ENCODE measurements at regions not wholly inside any gene's neighbourhood (a gene's known extent, or its start where the extent isn't known, plus 50 kb on each side); places are given as distances from the start of the nearest gene placed in this dataset.

DNA sequence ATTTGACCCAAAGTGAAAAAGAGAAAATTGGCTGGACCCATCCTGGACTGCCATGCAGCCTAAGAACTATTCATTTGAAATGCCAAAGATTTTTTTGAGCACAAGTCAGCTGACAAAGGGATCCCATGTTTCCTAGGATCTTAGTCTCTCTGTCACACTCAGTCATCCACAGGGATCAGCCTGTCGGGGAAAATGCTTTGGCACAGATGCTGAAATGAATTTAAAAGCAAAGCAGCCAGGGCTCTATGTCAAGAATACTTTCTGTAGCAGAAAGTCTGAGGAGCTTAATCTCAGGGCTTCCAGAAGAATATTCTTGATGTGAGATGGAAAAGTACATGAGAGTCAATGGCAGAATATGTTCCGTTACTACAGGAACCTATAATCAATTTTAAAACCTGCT lies 1900.8 kb downstream of the MRPL39 start:
- Histone ChIP-seq H2BK120ac (ENCODE audit: low read depth, low read length) (no peak overlapping the region), H4K8ac (ENCODE audit: low read length) (no peak overlapping the region), H3K18ac (ENCODE audit: low read depth in 1 of 2, low read length in 2 of 2) (no peak overlapping the region), H3K27me3 (ENCODE audit: control insufficient read depth in 1 of 2, insufficient read depth in 1 of 2, low read length in 2 of 2) (no peaks in the 10 kb centered on the region), H2BK15ac (ENCODE audit: low read depth, poor library complexity, severe bottlenecking) (no peak overlapping the region), H3K4ac (ENCODE audit: low read depth in 1 of 2, low read length in 2 of 2) (no peak overlapping the region), H4K91ac (ENCODE audit: low read length) (no peak overlapping the region), H3K4me1 (ENCODE audit: control insufficient read depth, insufficient read depth, low read depth, low read length) (no peaks in the 10 kb centered on the region), H3K9me3 (ENCODE audit: control insufficient read depth, low read length) (peaks cover 11% of the 10 kb centered on the region), H2AK5ac (ENCODE audit: low read length, severe bottlenecking) (no peak overlapping the region), H2AFZ (ENCODE audit: low read depth, low read length) (no peak overlapping the region), H3K14ac (ENCODE audit: low read length in 2 of 2) (no peak overlapping the region), H2BK12ac (ENCODE audit: low read length in 2 of 2) (no peak overlapping the region), H2BK5ac (ENCODE audit: low read depth, low read length, poor library complexity, severe bottlenecking) (no peak overlapping the region), H3K4me3 (ENCODE audit: insufficient read depth in 1 of 2, low read depth in 1 of 2, low read length in 2 of 2) (no peak overlapping the region), H3K27ac (ENCODE audit: low read length, poor library complexity, severe bottlenecking) (no peak overlapping the region), H3K4me2 (ENCODE audit: low read length, poor library complexity, severe bottlenecking) (no peak overlapping the region), H3K36me3 (ENCODE audit: control insufficient read depth in 1 of 2, insufficient read depth in 2 of 2, low read depth in 1 of 2, low read length in 2 of 2) (no peaks in the 10 kb centered on the region), H3K79me1 (replicated peaks; ENCODE audit: low read length, poor library complexity, severe bottlenecking) (no peaks in the 10 kb centered on the region), H3K23ac (ENCODE audit: low read length in 2 of 2) (no peak overlapping the region), H3K9ac (ENCODE audit: low read length) (no peak overlapping the region)
- 84% methylated on average over 2 of the region's 2 CpGs for WGBS
- no peak for DNase-seq

DNA sequence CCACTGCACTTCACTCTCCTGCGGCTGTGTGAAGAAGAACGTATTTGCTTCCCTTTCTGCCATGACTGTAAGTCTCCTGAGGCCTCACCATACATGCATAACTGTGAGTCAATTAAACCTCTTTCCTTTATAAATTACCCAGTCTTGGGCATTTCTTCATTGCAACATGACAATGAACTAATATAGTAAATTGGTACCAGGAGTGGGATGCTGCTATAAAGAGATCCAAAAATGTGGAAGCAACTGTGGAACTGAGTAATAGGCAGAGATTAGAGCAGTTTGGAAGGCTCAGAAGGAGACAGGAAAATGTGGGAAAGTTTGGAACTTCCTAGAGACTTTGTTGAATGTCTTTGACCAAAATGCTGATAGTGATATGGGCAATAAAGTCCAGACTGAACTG lies 1907.9 kb downstream of the MRPL39 start:
- H2BK12ac ChIP-seq (ENCODE audit: low read length in 2 of 2): no peak overlapping the region
- 63% methylated on average over 2 of the region's 2 CpGs for WGBS

DNA sequence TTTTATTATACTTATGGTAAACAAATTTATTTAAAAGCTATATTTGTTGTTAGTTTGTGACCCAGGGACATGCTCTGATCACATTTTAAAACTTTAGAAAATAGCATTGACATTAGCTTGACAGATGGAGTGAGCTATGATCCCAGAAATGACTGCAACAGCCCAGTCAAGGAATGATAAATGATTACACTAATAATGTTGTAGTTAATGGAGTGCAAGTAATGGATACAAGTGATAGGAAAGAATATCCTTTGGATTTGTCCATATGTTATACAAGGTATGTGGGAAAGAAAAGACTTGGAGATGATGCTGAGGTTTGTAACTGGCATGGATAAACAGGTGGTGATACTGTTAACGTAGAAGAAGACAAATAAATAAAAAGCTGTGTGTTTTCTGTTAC lies 1908.7 kb downstream of the MRPL39 start:
- no peak overlapping the region for H2BK15ac ChIP-seq (ENCODE audit: low read depth, poor library complexity, severe bottlenecking)
- no peak overlapping the region for H3K18ac ChIP-seq (ENCODE audit: low read depth in 1 of 2, low read length in 2 of 2)
- no peak overlapping the region for H3K4me2 ChIP-seq (ENCODE audit: low read length, poor library complexity, severe bottlenecking)
- no peak overlapping the region for H4K8ac ChIP-seq (ENCODE audit: low read length)
- no peaks in the 10 kb centered on the region for H3K79me1 ChIP-seq (replicated peaks; ENCODE audit: low read length, poor library complexity, severe bottlenecking)
- no peak for DNase-seq
- no peaks in the 10 kb centered on the region for H3K4me1 ChIP-seq (ENCODE audit: control insufficient read depth, insufficient read depth, low read depth, low read length)
- H2BK120ac ChIP-seq (ENCODE audit: low read depth, low read length): no peak overlapping the region
- H3K23ac ChIP-seq (ENCODE audit: low read length in 2 of 2): no peak overlapping the region
- peaks cover 35% of the 10 kb centered on the region for H3K9me3 ChIP-seq (ENCODE audit: control insufficient read depth, low read length)
- no peak overlapping the region for H3K27ac ChIP-seq (ENCODE audit: low read length, poor library complexity, severe bottlenecking)
- H2BK12ac ChIP-seq (ENCODE audit: low read length in 2 of 2): no peak overlapping the region
- H3K27me3 ChIP-seq (ENCODE audit: control insufficient read depth in 1 of 2, insufficient read depth in 1 of 2, low read length in 2 of 2): no peaks in the 10 kb centered on the region
- H3K4ac ChIP-seq (ENCODE audit: low read depth in 1 of 2, low read length in 2 of 2): no peak overlapping the region
- no peak overlapping the region for H3K4me3 ChIP-seq (ENCODE audit: insufficient read depth in 1 of 2, low read depth in 1 of 2, low read length in 2 of 2)
- no peak overlapping the region for H2AK5ac ChIP-seq (ENCODE audit: low read length, severe bottlenecking)
- H3K14ac ChIP-seq (ENCODE audit: low read length in 2 of 2): no peak overlapping the region
- no peak overlapping the region for H4K91ac ChIP-seq (ENCODE audit: low read length)
- no CpG with 5 or more reads among the region's 1 CpG for WGBS
- H3K9ac ChIP-seq (ENCODE audit: low read length): no peak overlapping the region
- no peaks in the 10 kb centered on the region for H3K36me3 ChIP-seq (ENCODE audit: control insufficient read depth in 1 of 2, insufficient read depth in 2 of 2, low read depth in 1 of 2, low read length in 2 of 2)
- H2AFZ ChIP-seq (ENCODE audit: low read depth, low read length): no peak overlapping the region
- no peak overlapping the region for H2BK5ac ChIP-seq (ENCODE audit: low read depth, low read length, poor library complexity, severe bottlenecking)

More for the DNA sequence above, 1907.9 kb downstream of the MRPL39 start:
- Histone ChIP-seq H3K4me3 (ENCODE audit: insufficient read depth in 1 of 2, low read depth in 1 of 2, low read length in 2 of 2) (no peak overlapping the region), H3K4me2 (ENCODE audit: low read length, poor library complexity, severe bottlenecking) (no peak overlapping the region), H2BK15ac (ENCODE audit: low read depth, poor library complexity, severe bottlenecking) (no peak overlapping the region), H4K8ac (ENCODE audit: low read length) (no peak overlapping the region), H3K9ac (ENCODE audit: low read length) (no peak overlapping the region), H3K27ac (ENCODE audit: low read length, poor library complexity, severe bottlenecking) (no peak overlapping the region), H3K27me3 (ENCODE audit: control insufficient read depth in 1 of 2, insufficient read depth in 1 of 2, low read length in 2 of 2) (no peaks in the 10 kb centered on the region), H3K79me1 (replicated peaks; ENCODE audit: low read length, poor library complexity, severe bottlenecking) (no peaks in the 10 kb centered on the region), H4K91ac (ENCODE audit: low read length) (no peak overlapping the region), H3K18ac (ENCODE audit: low read depth in 1 of 2, low read length in 2 of 2) (no peak overlapping the region), H3K4me1 (ENCODE audit: control insufficient read depth, insufficient read depth, low read depth, low read length) (no peaks in the 10 kb centered on the region), H3K36me3 (ENCODE audit: control insufficient read depth in 1 of 2, insufficient read depth in 2 of 2, low read depth in 1 of 2, low read length in 2 of 2) (no peaks in the 10 kb centered on the region), H3K4ac (ENCODE audit: low read depth in 1 of 2, low read length in 2 of 2) (no peak overlapping the region), H2BK5ac (ENCODE audit: low read depth, low read length, poor library complexity, severe bottlenecking) (no peak overlapping the region), H3K23ac (ENCODE audit: low read length in 2 of 2) (no peak overlapping the region), H2BK120ac (ENCODE audit: low read depth, low read length) (no peak overlapping the region), H2AFZ (ENCODE audit: low read depth, low read length) (no peak overlapping the region), H3K14ac (ENCODE audit: low read length in 2 of 2) (no peak overlapping the region), H3K9me3 (ENCODE audit: control insufficient read depth, low read length) (peaks cover 35% of the 10 kb centered on the region), H2AK5ac (ENCODE audit: low read length, severe bottlenecking) (no peak overlapping the region)
- DNase-seq: no peak

DNA sequence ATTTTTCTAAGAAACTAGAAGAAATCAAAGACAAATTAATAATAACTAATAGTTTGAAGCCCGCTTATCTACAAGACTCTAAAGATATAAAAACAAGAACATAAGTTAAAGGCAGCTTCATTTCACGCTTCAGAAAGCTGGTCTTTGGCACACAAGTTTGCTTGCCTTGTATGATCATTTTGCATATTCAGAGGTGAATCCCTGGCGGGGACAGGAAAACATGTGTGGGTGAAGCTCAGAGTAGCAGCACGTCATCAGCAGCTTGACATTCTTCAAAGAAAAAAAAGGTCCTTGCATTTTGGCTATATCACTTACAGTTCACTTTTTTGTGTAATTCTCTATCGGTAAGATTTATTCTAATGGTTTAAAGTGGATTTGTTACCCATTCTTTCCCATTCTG lies 1911.8 kb downstream of the MRPL39 start:
- WGBS: 84% methylated on average over 3 of the region's 5 CpGs
- no peaks in the 10 kb centered on the region for H3K79me1 ChIP-seq (replicated peaks; ENCODE audit: low read length, poor library complexity, severe bottlenecking)
- H4K91ac ChIP-seq (ENCODE audit: low read length): no peak overlapping the region
- no peak overlapping the region for H3K9ac ChIP-seq (ENCODE audit: low read length)
- peaks cover 19% of the 10 kb centered on the region for H3K9me3 ChIP-seq (ENCODE audit: control insufficient read depth, low read length)
- H2AK5ac ChIP-seq (ENCODE audit: low read length, severe bottlenecking): no peak overlapping the region
- H3K4ac ChIP-seq (ENCODE audit: low read depth in 1 of 2, low read length in 2 of 2): no peak overlapping the region
- H3K4me2 ChIP-seq (ENCODE audit: low read length, poor library complexity, severe bottlenecking): no peak overlapping the region
- no peak overlapping the region for H3K27ac ChIP-seq (ENCODE audit: low read length, poor library complexity, severe bottlenecking)
- H2BK5ac ChIP-seq (ENCODE audit: low read depth, low read length, poor library complexity, severe bottlenecking): no peak overlapping the region
- H2BK12ac ChIP-seq (ENCODE audit: low read length in 2 of 2): no peak overlapping the region
- DNase-seq: no peak
- no peak overlapping the region for H2BK15ac ChIP-seq (ENCODE audit: low read depth, poor library complexity, severe bottlenecking)
- H2BK120ac ChIP-seq (ENCODE audit: low read depth, low read length): no peak overlapping the region
- no peak overlapping the region for H3K18ac ChIP-seq (ENCODE audit: low read depth in 1 of 2, low read length in 2 of 2)
- H3K4me1 ChIP-seq (ENCODE audit: control insufficient read depth, insufficient read depth, low read depth, low read length): no peaks in the 10 kb centered on the region
- no peaks in the 10 kb centered on the region for H3K36me3 ChIP-seq (ENCODE audit: control insufficient read depth in 1 of 2, insufficient read depth in 2 of 2, low read depth in 1 of 2, low read length in 2 of 2)
- H3K23ac ChIP-seq (ENCODE audit: low read length in 2 of 2): no peak overlapping the region
- H3K14ac ChIP-seq (ENCODE audit: low read length in 2 of 2): no peak overlapping the region
- no peak overlapping the region for H4K8ac ChIP-seq (ENCODE audit: low read length)
- H3K27me3 ChIP-seq (ENCODE audit: control insufficient read depth in 1 of 2, insufficient read depth in 1 of 2, low read length in 2 of 2): no peaks in the 10 kb centered on the region
- no peak overlapping the region for H2AFZ ChIP-seq (ENCODE audit: low read depth, low read length)
- H3K4me3 ChIP-seq (ENCODE audit: insufficient read depth in 1 of 2, low read depth in 1 of 2, low read length in 2 of 2): no peak overlapping the region

Measured in mesenchymal stem cell (in vitro differentiated cells and primary cell).